ENCODE measurements at regions not wholly inside any gene's neighbourhood (a gene's known extent, or its start where the extent isn't known, plus 50 kb on each side); places are given as distances from the start of the nearest gene placed in this dataset.

DNA sequence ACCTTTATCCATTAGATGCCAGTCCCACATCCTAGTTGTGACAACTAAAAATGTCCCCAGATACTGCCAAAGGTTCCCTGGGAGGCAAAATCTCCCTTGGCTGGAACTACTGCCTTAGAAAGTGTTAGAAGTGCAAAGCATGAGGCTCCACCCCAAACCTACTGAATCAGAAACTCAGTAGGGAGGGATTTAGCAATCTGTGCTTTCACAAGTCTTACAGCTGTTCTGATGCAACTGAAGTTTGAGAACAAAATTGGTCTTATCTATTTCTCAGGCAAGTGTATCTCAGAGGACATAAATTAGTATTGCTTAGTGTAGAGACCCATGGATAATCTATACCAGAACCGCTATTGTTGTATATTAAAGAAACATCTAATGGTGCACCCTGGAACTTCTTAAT, 70.2 kb downstream of the CLDN1 start:
- POLR2A ChIA-PET = no interaction called here
- H3K4me3 Mint-ChIP-seq = no peak overlapping the region

DNA sequence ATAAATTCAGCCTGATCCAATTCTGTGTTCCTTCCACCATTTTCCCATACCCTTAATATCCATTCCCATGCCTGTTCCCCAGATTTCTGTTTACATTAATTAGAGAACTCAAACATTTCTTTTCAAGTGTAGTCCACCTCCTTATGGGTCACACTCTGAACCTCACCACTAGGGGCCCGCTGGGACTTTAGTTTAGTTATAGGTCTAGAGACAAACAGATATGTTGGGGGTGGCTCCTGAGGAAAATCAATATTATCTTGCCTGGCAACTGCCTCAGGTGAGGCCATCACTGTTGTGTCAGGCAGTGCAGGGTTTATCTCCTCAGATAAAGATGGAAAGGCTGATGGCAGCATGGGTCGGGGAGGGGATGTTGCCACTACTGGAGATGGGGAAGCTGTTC, 72.8 kb downstream of the CLDN1 start:
- ChIA-PET CTCF (no interaction called here), POLR2A (no interaction called here)
- ATAC-seq (ENCODE audit: low read depth) (no peak), DNase-seq (no peak)
- Mint-ChIP-seq H3K4me3 (no peak overlapping the region), H3K36me3 (ENCODE audit: low read depth) (no peaks in the 10 kb centered on the region), H3K4me1 (no peaks in the 10 kb centered on the region), H3K27me3 (no peaks in the 10 kb centered on the region), H3K9me3 (peaks cover 17% of the 10 kb centered on the region), H3K27ac (no peak overlapping the region)
- TF ChIP-seq, protein P1, sequence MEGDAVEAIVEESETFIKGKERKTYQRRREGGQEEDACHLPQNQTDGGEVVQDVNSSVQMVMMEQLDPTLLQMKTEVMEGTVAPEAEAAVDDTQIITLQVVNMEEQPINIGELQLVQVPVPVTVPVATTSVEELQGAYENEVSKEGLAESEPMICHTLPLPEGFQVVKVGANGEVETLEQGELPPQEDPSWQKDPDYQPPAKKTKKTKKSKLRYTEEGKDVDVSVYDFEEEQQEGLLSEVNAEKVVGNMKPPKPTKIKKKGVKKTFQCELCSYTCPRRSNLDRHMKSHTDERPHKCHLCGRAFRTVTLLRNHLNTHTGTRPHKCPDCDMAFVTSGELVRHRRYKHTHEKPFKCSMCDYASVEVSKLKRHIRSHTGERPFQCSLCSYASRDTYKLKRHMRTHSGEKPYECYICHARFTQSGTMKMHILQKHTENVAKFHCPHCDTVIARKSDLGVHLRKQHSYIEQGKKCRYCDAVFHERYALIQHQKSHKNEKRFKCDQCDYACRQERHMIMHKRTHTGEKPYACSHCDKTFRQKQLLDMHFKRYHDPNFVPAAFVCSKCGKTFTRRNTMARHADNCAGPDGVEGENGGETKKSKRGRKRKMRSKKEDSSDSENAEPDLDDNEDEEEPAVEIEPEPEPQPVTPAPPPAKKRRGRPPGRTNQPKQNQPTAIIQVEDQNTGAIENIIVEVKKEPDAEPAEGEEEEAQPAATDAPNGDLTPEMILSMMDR (IDR thresholded peaks at IDR 0.05) = no peak
- intact Hi-C loops (cut with micrococcal nuclease) = no loop called here

More for the DNA sequence above, 70.2 kb downstream of the CLDN1 start:
- no peaks in the 10 kb centered on the region for H3K4me1 Mint-ChIP-seq
- CTCF ChIA-PET = no interaction called here
- H3K36me3 Mint-ChIP-seq (ENCODE audit: low read depth) = no peaks in the 10 kb centered on the region
- peaks cover 3% of the 10 kb centered on the region for H3K9me3 Mint-ChIP-seq
- DNase-seq (no peak), ATAC-seq (ENCODE audit: low read depth) (no peak)
- intact Hi-C loops (cut with micrococcal nuclease) = no loop called here
- TF ChIP-seq, protein P1 (IDR thresholded peaks at IDR 0.05) = no peak
- no peaks in the 10 kb centered on the region for H3K27me3 Mint-ChIP-seq
- H3K27ac Mint-ChIP-seq = no peak overlapping the region

DNA sequence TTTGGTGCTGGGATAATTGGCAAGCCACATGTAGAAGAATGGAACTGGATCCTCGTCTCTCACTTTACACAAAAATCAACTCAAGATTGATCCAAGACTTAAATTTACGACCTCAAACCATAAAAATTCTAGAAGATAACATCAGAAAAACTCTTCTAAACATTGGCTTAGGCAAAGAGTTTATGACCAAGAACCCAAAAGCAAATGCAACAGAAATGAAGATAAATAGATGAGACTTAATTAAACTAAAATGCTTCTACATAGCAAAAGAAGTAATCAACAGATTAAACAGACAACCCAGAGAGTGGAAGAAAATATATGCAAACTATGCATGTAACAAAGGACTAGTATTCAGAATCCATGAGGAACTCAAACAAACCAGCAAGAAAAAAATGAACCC, 80.1 kb downstream of the CLDN1 start:
- Mint-ChIP-seq H3K9me3 (peaks cover 27% of the 10 kb centered on the region), H3K4me3 (no peak overlapping the region), H3K27me3 (no peaks in the 10 kb centered on the region), H3K36me3 (ENCODE audit: low read depth) (no peaks in the 10 kb centered on the region), H3K27ac (no peak overlapping the region), H3K4me1 (no peaks in the 10 kb centered on the region)
- ChIA-PET POLR2A (no interaction called here), CTCF (no interaction called here)
- ATAC-seq (ENCODE audit: low read depth) = no peak
- no peak for DNase-seq
- TF ChIP-seq, protein P1 (IDR thresholded peaks at IDR 0.05) = no peak
- intact Hi-C loops (cut with micrococcal nuclease) = no loop called here

DNA sequence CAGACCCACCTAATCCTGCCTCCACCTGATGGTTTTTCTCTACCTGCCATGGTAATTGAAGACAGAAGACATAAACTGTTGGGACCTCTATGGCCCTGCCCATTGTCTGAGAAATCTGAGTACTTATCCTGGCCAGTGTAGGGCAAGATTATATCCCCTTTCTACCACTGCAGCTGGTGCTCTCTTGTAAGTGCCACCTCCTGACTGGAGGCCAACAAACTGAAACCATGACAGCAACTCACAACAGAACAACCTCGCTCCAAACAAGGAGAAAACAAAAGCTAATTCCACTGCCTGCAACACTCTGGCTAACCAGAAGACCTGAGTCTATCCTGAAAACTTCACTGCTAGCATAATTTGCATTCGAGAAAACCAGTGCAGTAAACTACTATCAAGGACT, 82.9 kb downstream of the CLDN1 start:
- no peaks in the 10 kb centered on the region for H3K4me1 Mint-ChIP-seq
- no peaks in the 10 kb centered on the region for H3K27me3 Mint-ChIP-seq
- intact Hi-C loops (cut with micrococcal nuclease) = no loop called here
- H3K27ac Mint-ChIP-seq = no peak overlapping the region
- TF ChIP-seq, protein P1 (IDR thresholded peaks at IDR 0.05) = no peak
- ChIA-PET CTCF (no interaction called here), POLR2A (no interaction called here)
- no peak for ATAC-seq (ENCODE audit: low read depth)
- no peak for DNase-seq
- no peaks in the 10 kb centered on the region for H3K36me3 Mint-ChIP-seq (ENCODE audit: low read depth)
- H3K4me3 Mint-ChIP-seq = no peak overlapping the region
- H3K9me3 Mint-ChIP-seq = peaks cover 13% of the 10 kb centered on the region

DNA sequence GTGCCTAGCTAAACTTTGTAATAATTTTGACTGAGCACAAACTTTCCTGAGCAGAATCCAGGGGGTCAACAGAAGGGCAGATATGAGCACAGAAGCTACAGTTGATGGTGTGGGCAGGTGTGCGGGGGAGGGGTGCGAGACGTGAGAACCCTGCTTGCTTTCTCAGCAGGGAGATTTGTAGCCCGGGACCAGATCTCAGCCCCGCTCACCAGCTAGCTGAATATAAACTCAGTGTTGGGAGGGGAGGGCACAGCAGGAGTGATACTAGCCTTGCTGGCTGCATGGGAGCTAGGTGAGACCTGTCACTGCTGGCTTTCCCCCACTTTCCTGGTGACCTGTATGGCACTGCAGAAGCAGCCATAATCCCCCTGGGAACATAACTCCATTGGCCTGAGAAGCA, 83.4 kb downstream of the CLDN1 start:
- no peak overlapping the region for H3K4me3 Mint-ChIP-seq
- intact Hi-C loops (cut with micrococcal nuclease) = no loop called here
- TF ChIP-seq, protein P1 (IDR thresholded peaks at IDR 0.05) = no peak
- ChIA-PET CTCF (no interaction called here), POLR2A (no interaction called here)
- H3K27ac Mint-ChIP-seq = no peak overlapping the region
- no peaks in the 10 kb centered on the region for H3K36me3 Mint-ChIP-seq (ENCODE audit: low read depth)
- H3K27me3 Mint-ChIP-seq = no peaks in the 10 kb centered on the region
- no peak for DNase-seq
- H3K4me1 Mint-ChIP-seq = no peaks in the 10 kb centered on the region
- H3K9me3 Mint-ChIP-seq = peaks cover 13% of the 10 kb centered on the region
- ATAC-seq (ENCODE audit: low read depth) = no peak

Measured in activated B cell treated with CpG ODN at 0.5 μM for 24 hours (primary cell).